Type B pancreatic cell (in vitro differentiated cells): ENCODE measurements at regions not wholly inside any gene's neighbourhood (a gene's known extent, or its start where the extent isn't known, plus 50 kb on each side); places are given as distances from the start of the nearest gene placed in this dataset.

ENCODE experiments used
- DNase-seq: peaks from one replicate; pipeline ENCODE4 v3.0.0; 2021; ENCODE audit warnings: mixed read lengths; ENCODE audit not compliant: unreplicated experiment; ENCODE audit errors: extremely low spot score
- H3K27ac Mint-ChIP-seq: 2 replicates; pipeline ENCODE4 v1.8.0; 2021; ENCODE audit warnings: mild to moderate bottlenecking, mixed read lengths
- H3K27me3 Mint-ChIP-seq: 2 replicates; pipeline ENCODE4 v1.8.0; 2021; ENCODE audit warnings: mixed read lengths
- H3K36me3 Mint-ChIP-seq: 2 replicates; pipeline ENCODE4 v1.8.0; 2021; ENCODE audit warnings: mixed read lengths
- H3K4me1 Mint-ChIP-seq: one replicate; pipeline ENCODE4 v1.8.0; 2021; ENCODE audit warnings: mixed read lengths; ENCODE audit not compliant: unreplicated experiment
- H3K4me3 Mint-ChIP-seq: 2 replicates; pipeline ENCODE4 v1.8.0; 2021; ENCODE audit warnings: mild to moderate bottlenecking, mixed read lengths
- H3K9me3 Mint-ChIP-seq: 2 replicates; pipeline ENCODE4 v1.8.0; 2021; ENCODE audit warnings: mixed read lengths
- TF ChIP-seq, protein P1 (sequence below): fragments of 200-600 bp; sonication (generic); conservative IDR thresholded peaks from 2 replicates; pipeline ENCODE4 v1.5.0; 2021; ENCODE audit warnings: antibody characterized with exemption, mild to moderate bottlenecking

DNA sequence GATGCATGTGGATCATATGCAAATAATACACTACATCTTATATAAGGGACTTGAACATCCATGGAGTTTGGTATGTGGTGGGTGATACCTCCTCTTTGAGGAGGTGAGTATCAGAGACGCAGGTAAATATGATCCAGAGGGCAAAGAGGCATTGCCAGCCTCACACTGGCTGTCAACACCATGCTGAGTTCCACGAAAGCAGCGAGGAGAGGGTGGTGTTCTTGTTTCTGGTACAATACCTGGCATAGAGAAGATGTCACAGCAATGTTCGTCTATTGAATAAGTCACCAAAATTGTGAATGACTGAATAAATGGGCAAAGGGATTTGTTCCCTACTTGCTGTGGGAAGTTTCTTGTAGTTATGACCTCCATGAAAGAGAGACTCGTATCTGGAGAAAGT, 182.2 kb downstream of the SNRPN start:
- TF ChIP-seq, protein P1, sequence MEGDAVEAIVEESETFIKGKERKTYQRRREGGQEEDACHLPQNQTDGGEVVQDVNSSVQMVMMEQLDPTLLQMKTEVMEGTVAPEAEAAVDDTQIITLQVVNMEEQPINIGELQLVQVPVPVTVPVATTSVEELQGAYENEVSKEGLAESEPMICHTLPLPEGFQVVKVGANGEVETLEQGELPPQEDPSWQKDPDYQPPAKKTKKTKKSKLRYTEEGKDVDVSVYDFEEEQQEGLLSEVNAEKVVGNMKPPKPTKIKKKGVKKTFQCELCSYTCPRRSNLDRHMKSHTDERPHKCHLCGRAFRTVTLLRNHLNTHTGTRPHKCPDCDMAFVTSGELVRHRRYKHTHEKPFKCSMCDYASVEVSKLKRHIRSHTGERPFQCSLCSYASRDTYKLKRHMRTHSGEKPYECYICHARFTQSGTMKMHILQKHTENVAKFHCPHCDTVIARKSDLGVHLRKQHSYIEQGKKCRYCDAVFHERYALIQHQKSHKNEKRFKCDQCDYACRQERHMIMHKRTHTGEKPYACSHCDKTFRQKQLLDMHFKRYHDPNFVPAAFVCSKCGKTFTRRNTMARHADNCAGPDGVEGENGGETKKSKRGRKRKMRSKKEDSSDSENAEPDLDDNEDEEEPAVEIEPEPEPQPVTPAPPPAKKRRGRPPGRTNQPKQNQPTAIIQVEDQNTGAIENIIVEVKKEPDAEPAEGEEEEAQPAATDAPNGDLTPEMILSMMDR: no peak
- no peaks in the 10 kb centered on the region for H3K36me3 Mint-ChIP-seq
- H3K27ac Mint-ChIP-seq: no peak overlapping the region
- DNase-seq: no peak
- H3K4me3 Mint-ChIP-seq: no peak overlapping the region
- H3K9me3 Mint-ChIP-seq: no peaks in the 10 kb centered on the region
- H3K4me1 Mint-ChIP-seq: no peaks in the 10 kb centered on the region
- no peaks in the 10 kb centered on the region for H3K27me3 Mint-ChIP-seq

DNA sequence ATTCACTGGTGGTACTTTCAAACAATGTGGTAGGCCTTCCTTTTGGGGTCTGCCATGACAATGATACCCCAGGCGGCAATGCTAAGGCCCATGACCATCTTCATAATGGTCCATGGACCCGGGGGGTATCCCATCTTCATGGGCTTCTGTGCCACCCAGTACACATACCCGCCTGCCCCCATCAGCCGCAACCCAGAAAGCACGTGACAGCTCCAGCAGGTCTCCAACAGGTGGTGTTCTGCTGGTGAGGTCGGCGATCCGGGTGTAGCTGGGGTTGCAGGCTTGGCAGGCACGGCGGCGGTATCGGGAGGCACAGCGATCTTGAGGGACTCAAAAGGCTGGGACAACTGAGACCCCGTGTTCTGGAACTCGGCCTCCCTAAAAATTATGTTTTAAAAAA, 214.5 kb downstream of the SNRPN start:
- no peak overlapping the region for H3K4me3 Mint-ChIP-seq
- H3K9me3 Mint-ChIP-seq: peaks cover 1% of the 10 kb centered on the region
- TF ChIP-seq, protein P1: no peak
- no peaks in the 10 kb centered on the region for H3K27me3 Mint-ChIP-seq
- H3K36me3 Mint-ChIP-seq: no peaks in the 10 kb centered on the region
- peak; percentile 58 for DNase-seq
- no peaks in the 10 kb centered on the region for H3K4me1 Mint-ChIP-seq
- no peak overlapping the region for H3K27ac Mint-ChIP-seq

DNA sequence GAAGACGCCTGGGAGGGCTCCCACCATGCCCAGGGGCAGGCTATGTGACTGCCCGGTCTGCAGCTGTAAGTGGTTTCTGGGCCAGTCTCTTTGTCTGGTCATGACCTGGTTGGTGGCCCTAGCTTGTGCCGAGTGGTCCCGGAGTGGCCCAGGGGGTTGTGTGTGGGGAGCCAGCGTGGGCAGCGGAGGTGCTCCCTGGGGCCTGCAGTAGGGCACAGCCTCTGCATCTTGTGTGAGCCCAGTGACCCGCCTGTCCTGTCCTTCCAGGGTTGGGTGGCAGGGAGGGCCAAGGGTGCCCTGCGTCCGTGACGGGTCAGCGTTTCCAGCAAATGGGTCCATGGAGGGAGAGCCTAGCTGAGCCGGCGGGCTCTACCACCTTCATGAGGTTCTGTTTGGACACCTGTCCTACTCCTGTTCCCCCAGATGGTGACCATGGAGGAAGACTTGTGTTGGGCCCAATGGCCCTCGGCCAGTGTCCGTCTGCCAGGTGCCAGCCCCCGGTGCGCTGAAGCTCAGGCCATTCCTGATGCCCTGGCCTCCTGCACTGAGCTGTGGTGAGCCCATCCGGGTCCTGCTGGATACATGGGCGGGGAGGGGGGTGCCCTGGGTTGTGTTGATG, 215.4 kb downstream of the SNRPN start:
- no peaks in the 10 kb centered on the region for H3K4me1 Mint-ChIP-seq
- no peaks in the 10 kb centered on the region for H3K36me3 Mint-ChIP-seq
- TF ChIP-seq, protein P1: no peak
- H3K9me3 Mint-ChIP-seq: peaks cover 7% of the 10 kb centered on the region
- no peak overlapping the region for H3K27ac Mint-ChIP-seq
- DNase-seq: peak; percentile 60
- H3K27me3 Mint-ChIP-seq: no peaks in the 10 kb centered on the region
- no peak overlapping the region for H3K4me3 Mint-ChIP-seq

DNA sequence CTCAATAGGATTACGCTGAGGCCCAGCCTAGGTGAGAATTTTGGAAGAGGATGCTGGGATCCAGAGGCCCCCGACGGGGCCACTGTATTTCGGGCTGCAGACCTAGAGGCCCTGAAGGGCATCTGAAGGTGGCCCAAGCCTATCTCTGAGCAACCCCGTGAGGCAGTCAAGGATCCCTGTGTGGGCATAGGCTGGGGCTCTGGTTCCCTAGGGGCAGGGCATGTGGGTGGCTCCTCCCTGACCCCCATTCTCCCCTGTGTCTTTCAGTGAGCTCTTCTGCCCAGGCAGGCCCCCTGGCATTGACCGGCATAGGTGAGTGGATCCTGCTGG, 216.0 kb downstream of the SNRPN start:
- Mint-ChIP-seq H3K4me1 (no peaks in the 10 kb centered on the region), H3K27me3 (no peaks in the 10 kb centered on the region), H3K9me3 (peaks cover 7% of the 10 kb centered on the region), H3K4me3 (no peak overlapping the region), H3K36me3 (no peaks in the 10 kb centered on the region), H3K27ac (no peak overlapping the region)
- DNase-seq: peak; percentile 54
- TF ChIP-seq, protein P1: no peak

DNA sequence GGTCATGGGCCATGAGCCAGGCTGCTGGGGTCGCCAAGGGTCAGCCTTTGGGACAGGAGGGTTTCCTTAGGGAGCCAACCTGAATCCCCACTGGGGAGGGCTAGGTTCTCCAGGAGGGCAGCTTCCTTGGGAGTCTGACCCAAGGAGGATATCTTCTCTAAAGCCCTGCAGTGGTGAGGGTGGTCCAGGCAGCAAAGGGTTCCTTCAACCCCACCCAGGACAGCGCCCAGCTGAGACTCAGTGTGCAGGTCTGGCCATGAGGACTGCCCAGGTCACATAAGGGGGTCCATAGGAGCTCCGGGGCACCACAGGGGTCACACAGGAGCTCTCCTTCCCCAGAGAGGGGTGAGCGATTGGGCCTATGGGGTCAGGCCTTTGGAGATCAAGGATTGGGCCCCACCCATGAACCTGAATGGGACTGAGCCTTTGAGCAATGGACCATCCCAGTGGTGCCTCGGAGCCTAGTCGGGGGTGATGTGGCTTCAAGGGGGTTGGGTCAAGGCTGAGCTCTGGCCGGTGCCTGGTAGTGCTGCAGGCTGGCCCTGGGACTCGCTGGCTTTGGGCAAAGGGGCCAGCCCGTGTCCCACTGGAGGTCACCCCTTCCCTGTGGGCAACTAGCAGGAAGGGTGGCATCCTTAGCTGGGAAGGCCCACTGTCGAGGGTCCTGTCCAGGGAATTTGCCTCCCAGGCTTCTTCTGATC, 216.5 kb downstream of the SNRPN start:
- peak; percentile 58 for DNase-seq
- Mint-ChIP-seq H3K27me3 (no peaks in the 10 kb centered on the region), H3K4me1 (no peaks in the 10 kb centered on the region), H3K9me3 (peaks cover 7% of the 10 kb centered on the region), H3K27ac (no peak overlapping the region), H3K4me3 (no peak overlapping the region), H3K36me3 (no peaks in the 10 kb centered on the region)
- TF ChIP-seq, protein P1: no peak
